Putamen (tissue), 1 donor: ENCODE measurements at regions not wholly inside any gene's neighbourhood (a gene's known extent, or its start where the extent isn't known, plus 50 kb on each side); places are given as distances from the start of the nearest gene placed in this dataset.
"Not testable (repeated sequence)": the region's sequence is repeated elsewhere in the genome, so short reads cannot be mapped to it uniquely, and the experiment has no call there.

Experiments
- DNase-seq: peaks from one replicate; pipeline ENCODE4 v3.0.0-alpha.2; 2016; ENCODE audit warnings: low spot score

DNA sequence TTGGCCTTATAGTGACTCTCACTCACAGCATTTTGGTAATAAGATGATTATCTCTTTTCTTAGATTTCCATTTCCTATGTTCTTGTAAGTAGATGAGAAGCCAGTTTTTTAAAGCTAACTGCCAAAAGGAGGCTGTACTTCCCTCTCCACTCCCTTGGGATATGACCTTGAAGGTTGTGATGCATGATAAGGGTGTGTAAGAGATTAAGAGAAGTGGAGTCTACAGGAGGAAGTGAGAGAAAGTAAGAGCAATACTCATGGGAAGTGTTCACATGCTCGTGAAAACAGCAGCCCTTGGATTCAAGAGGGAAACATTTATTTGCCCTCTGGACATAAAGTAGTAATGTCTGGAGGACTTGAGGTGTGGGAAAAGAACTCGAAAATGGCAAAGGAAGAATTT is 171.5 kb downstream of the EVA1A start:
- DNase-seq, result no peak

DNA sequence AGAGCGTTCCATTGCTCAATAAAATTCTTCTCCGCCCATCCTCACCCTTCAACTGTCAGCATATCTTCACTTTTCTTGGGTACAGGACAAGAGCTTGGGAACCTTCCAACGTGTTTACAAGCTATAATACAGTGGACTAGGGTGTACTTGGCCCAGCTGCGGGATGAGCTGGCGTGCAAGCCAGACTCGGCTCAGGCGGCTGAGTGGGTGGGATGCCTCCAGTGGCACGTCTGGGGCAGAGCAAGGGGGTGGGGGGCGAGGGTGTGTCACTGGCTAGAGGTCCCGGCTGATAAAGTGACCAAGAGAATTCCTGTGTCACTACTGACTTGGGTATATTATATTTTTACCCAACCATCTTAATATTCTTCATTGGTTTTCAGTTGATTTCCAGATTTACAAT is 179.7 kb downstream of the EVA1A start:
- DNase-seq, result no peak

DNA sequence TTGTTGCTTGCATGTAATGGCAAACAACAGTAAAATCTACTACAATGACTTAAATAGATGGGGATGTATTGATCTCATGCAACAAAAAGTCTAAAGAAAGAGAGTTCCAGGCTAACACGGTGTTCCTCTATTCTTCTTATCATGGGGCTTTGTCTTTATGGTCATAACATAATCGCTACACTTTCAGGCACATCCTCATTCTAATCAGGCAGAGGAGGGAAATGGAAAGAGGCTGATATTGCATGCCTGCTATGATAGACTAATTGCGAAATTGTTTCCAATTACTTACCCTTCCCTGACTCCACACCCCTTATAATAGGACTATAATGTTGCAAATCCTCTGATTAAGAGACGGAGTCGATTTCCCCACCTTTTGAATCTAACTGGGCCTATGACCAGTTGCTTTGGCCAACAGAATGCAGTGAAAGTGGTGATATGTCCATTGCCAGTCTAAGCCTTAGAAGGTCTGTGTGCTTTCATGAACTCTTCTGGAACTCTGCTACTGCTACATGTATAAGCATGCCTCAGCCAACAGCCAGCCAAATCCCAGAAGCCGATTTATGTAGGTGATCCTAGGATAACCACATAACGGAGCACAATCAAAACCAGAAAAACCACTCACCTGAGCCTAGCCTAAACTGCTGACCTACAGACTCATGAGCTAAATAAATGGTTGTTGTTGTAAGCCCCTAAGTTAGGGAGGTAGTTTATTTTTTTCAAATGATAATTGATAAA is 180.3 kb upstream of the TACR1 start:
- DNase-seq, result no peak

DNA sequence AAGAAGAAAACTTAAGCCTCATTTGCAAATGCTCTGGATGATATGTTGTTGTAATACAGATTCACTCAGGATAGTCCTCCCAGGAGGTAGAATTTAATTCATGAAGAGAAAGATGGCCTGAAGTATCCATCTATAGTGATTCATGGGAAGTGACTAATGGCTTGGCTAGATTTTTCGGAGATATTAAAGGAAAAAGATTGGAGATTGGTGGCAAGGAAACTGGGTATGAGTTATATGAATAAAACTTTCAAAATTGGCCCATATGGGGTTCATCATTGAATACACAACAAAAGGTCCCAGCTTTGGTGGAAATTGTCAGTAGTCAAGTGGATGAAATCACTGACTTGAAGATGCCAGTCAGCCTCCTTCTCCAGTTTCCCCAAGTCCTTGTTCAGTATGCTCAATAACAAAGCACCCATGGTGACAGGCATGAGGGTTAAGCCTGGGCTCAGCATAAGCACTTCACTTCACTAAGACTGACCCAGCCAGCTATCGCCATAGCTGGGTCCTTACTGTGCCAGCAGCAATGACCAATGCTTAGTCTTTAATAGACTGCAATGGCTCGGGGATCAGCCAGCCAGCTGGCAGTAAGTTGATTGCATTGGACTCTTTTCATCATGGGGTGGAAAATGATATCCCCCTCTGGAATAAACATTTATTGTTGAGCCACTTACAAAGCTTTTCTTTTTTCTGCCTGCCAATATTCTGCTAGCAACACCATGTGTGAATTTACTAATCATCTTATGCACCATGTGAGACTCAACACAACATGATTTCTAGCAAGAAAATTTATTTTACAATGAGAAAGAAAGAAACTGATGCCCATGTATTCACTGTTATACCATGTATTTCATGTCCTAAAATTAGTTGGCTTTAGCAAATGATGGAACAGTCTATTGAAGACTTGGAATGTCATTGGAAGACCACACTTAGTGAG is 176.6 kb upstream of the TACR1 start:
- peak; percentile 32 for DNase-seq

DNA sequence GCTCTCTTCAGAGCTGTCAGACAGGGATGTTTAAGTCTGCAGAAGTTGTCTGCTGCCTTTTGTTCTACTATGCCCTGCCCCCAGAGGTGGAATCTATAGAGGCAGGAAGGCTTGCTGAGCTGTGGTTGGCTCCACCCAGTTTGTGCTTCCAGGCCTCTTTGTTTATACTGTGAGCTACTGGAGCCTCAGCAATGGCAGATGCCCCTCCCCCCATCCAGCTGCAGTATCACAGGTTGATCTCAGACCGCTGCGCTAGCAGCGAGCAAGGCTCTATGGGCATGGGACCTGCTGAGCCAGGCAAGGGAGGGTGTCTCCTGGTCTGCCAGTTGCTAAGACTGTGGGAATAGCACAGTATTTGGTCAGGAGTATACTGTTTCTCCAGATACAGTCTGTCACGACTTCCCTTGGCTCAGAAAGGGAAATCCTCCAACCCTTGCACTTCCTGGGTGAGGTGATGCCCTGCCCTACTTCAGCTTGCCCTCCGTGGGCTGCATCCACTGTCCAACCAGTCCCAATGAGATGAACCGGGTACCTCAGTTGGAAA is 175.2 kb upstream of the TACR1 start:
- not testable (repeated sequence) for DNase-seq

DNA sequence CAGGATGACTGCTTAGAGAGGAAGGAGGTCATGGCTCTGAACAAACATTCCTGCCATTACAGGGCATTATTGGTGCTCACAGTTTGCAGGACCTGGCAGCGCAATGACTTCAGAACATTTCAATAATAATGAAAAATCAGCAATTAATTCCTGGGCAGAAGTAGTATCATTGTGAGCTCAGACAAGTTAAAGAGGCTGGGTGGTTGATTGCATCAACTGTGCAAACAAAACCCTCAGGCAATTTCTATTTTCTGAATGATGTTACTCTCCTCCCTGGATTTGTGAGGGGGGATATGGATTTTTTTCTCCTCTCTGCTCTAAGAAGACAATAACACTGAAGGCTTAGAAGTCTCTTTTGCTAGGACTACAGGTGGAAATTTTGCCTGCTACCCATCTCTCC is 168.1 kb upstream of the TACR1 start:
- DNase-seq, result no peak

DNA sequence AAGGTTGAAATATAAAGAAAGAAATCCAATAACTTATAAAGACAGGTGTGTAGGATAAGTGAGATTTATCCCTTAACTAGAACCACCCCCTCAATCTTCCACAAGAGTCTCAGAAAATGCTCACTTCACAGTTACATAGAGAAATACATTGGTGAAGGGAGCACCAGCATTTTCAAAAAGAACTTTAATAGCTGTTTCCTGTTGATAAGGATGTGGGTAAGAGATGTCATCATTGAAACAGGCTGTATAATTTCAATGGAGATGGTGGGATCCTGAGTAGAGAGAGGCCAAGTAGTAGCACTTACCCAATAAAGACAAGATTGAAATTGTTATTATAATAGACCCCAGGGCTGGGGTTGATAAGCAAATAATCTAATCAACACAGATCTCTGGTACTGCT is 162.2 kb upstream of the TACR1 start:
- DNase-seq, result peak; percentile 64

DNA sequence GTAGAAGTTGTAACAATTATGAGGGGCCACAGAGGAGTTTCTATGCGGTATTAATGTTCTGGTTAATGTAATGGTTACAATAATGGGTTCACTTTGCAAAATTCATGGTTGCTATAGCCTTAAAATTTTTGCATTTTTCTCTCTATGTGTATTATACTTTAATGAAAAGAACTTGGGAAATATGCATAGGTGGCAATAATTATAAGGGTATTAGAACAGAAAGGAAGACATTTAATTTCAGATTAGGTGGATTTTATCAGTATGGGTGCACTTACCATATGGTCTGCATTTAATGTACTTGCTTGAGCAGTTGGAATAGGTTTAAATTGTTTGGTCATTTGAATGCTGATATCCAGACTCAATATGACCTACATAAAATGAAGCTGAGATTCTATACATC is 161.6 kb upstream of the TACR1 start:
- no peak for DNase-seq

DNA sequence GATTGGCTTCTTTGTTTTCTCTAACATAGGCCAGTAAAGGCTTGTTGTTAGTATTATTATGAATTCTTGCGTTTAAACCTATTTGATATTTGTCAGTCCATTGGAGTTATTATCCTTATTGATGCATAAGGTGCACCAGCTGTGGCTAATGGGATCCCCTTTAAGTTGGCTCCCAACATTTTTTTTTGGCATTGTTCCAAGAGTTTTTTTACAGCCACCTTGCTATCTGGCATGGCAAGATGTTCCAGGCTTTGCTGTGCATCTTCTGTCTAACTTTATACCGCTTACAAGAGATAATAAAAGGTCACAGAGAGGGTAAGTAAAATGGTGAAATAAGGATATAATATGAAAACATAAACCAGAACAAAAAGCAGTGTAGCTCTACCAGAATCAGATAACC is 157.5 kb upstream of the TACR1 start:
- DNase-seq, result no peak

DNA sequence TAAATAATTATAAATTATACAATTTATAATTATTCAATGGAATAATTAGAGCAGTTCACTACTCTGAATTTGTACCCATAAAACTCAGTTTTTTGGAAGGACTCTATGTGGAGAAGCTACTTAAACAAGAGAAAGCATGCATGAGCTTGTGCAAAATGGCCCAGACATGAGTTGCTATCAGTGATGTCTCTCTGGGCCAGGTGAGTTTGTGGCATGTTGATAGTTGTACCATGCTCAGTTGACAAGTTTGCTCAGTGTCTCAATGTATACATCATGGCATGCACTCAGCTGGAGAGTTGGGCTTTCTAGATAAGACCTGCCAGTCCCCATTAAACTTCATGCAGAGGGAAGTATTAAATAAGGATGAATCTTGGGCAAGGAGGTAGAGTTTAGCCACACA is 153.8 kb upstream of the TACR1 start:
- DNase-seq, result no peak

DNA sequence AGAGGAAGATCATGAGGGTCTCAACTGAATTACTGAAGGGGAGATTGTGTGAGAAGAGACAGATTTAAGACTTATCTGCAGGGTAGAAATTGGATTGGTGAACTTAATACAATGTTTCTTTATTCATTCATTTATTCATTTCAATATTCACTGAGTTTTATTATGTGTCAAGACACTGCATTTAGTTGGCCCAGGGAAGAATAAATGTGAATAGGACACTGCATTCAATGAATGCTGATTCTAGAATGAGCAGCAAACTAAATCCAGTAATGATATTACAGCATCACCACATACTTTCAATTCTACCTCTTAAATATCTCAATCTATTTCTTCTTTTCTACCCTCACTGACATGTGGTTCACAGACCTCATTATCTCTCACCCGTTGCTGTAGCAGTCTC is 149.0 kb upstream of the TACR1 start:
- DNase-seq, result no peak

DNA sequence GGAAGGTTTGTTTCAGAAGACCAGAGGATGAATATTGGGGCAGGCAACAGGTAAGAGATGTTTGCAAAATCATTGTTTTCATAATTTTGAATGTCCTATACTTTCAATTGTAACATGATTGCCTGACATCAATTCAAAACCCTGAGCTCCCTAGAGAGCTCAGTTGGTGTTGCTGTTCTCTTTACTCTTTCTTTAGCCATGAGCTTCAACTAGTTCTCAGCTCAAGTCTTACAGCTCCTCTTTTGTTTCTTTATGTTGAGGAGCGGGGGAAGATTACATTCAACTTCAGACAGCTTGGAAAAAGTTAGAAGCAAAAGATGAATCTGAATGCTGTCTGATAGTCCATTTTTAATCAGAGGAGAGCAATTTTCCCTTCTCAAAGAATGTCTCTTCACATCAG is 144.8 kb upstream of the TACR1 start:
- no peak for DNase-seq

DNA sequence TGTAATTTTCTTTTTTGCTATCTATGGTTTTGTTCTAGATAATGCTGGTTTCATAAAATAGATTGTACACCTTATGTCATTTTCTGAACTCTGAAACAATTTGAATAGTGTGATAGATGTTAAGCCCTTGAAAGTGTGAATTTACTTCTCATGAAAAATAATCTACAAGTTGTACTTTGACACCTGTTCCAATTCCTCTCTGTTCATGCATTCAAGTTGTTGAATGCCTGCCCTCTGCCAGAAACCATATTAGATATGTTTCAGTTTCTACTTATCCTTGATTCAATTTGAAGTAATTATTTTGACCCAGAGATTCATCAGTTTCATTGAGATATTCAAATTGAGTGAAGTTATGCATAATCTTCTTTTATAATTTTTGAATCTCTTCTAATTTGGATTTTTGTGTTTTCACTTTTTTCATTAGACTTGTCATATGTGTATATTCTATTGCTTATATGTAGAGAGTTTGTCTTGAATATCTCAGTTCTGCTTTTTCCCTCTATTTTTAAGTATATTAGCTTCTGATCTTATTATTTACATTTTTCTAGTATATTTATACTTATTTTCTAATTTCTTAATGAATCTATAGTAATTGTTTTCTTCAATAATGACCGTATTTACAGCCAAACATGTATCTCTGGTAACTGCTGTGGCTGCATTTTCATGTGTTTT is 143.3 kb upstream of the TACR1 start:
- DNase-seq, result no peak

DNA sequence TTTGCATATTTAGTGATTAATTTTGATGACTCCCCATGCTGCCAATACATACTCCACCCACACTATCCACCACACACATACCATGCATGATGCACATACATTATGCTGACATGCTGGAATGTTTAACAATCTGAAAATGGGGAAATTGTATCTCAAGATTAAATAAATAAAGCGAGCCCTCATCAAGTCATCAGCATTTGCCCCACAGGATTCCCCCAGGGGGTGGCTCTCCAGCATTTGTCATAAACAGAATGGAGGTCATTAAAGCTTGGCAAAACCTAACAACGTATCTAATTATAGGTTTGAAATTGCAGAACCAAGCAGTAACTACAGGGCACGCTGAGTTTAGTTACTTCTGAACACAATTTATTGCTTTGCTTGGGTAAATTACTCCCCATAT is 141.2 kb upstream of the TACR1 start:
- DNase-seq, result no peak

DNA sequence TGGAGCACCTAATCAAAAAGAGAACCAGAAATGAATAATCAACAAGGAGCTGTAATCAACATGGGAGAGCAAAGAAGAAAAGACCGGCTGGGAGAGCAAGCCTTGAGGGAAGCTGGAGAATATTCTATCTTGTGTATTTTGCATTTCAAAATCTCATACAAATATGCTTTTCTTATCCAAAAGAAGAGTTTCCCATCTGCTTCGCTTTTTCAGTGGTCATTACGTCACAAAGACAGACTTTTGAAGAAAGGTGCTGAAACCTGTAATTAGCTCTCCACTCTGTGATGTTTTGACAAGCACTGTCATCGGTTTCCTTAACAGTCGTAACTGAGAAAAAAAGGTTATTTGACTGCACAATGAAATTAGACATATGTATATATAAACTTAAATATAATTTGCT is 139.1 kb upstream of the TACR1 start:
- DNase-seq, result no peak

DNA sequence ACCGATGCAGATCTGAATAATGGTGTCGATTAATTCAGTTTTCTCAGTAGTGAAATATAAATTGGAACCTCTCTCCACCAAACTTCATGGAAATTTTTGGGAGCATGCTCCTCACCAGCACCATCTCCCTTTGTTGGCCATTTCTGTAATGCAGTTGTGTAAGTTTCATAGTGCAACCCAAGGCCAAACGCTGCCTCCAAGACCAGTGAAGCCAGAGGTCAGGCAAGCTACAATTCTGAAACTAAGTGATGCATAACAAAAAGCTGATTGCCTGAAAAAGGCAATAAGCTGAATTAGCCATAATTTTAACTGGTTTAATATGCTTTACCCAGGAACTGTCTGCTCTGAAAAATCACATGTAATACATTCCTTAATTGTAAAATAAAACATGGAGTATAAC is 138.3 kb upstream of the TACR1 start:
- no peak for DNase-seq

DNA sequence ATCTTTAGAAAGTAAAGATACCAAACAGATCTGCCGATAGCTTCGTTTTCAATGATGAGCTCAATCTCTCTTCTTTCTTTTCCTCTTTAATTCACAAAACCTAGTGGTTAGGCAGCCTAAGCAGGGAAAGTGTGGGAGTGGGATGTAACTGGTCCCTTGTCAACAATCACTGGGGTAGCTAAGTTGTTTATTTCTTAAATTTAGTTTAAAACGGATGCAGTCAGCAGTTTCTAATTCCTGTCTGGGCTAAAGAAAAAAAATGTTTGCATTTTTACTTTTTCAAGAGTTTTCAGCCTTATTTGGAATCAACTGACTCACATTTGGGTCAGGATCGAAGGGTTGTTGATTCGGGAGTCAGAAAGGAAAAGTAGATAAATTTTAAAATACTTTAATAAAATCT is 137.7 kb upstream of the TACR1 start:
- no peak for DNase-seq

DNA sequence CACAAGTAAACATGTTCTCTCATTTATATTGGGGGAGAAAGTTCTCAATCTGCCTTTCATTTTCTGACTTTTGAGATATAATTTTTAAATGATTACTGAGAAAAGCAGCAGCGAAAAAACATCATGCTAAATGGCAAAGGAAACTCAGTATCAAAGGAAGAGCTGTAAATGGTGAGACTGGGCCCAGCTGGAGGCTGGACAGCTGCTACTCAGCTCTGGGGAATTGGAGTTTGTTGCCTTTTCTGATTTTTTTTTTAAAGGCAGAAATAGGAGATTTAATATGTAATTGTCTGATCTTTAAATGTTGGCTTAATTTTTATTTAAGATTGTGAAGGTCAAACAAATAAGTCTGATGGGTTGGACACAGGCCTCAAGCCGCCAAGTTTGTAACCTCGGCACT is 137.1 kb upstream of the TACR1 start:
- no peak for DNase-seq

DNA sequence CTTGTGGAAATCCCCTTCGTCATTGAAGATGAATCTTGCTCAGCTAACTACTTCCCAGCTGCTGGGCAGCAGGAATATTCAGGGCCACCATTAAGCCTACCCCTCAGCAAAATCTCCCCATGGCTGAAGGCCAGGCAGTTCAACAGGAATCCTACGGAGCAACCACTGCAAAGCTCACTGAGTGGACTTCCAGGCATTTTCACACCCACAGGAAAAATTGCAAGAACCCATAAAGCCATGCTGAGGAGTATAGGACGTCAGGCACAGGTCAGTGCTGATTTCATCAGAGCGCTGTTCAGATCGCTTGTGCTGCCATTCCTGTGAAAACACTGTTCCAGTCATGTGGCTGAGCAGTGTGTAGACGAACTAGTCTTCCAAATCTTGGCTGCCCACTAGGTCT is 134.8 kb upstream of the TACR1 start:
- DNase-seq, result no peak

DNA sequence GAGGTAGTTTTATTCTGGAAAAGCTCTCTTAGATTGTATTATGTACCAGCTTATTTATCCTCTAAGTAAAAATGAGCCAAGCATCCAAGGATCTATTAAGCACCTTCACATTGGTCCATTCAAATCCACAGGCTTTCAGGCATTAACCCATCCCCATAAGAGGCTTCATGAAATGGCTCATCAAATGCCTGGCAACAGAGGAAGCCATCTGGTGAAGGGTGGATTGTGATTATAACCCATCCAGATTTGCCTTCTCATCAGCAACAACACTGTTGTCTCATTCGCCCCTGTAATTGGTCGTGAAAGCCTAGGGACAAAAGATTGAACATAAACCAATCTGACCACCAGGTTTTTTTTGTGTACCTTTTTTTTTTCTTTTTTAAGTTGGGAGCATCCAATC is 134.3 kb upstream of the TACR1 start:
- no peak for DNase-seq

DNA sequence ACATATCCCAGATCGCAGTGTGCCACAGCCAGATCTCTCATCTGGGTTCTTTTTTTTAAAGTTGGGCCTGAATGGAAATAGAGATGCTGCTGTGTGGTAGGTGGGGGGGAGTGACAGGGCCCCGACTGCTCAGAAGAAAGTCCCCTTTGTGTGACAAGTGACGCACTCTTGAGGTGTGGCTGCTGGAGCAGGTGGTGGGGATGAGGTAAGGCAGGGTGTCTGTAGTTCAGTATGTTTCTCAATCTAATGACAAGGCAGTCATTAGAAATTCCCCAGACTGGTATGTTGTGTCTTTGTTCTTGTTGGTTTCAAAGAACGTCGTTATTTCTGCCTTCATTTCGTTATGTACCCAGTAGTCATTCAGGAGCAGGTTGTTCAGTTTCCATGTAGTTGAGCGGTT is 128.8 kb upstream of the TACR1 start:
- DNase-seq, result no peak

DNA sequence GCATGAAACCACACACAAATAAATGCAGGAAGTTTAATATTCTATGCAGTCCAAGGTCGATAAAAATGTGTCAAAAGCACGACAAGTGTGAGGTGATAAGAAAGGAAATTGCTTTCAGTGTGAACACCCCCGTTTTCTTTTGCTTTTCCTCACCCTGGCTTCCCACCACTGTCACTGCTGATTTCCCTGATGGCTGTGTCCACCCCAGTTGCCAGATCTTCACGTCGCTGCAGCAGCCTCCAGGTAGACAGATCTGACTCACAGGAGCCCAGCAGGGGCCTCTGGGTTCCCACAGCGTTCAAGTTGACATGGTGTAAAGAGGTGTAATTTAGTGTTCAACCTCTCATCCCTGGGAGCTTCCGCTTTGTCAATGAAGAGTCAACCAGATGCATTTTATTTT is 128.0 kb upstream of the TACR1 start:
- no peak for DNase-seq

DNA sequence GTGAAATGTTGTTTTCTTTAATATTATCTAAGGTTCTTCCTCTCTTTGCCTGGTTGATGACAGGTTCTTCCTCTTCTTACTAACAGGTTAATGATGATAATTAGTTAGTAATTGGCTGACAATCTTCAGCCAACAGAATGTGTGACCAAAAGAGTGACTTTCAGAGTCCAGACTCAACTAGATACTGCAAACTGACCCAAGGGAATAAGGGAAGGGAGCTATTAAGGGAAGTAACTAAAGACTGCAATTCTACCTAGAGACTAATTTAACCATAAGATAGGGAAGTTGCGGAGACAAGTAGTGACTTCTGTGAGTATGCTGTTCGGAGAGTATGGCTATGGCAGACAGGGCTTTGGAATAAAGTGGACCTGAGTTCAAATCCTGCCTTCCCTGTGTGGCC is 127.3 kb upstream of the TACR1 start:
- DNase-seq, result no peak
